ENCODE measurements at regions not wholly inside any gene's neighbourhood (a gene's known extent, or its start where the extent isn't known, plus 50 kb on each side); places are given as distances from the start of the nearest gene placed in this dataset.

GRCh38 chr4:167722487-167722808 lies 369.9 kb upstream of the ANXA10 start:
- no peak overlapping the region for H3K27ac ChIP-seq (replicated peaks)
- DNase-seq, result no peak
- TF ChIP-seq CTCF (IDR thresholded peaks at IDR 0.05; ENCODE audit: borderline replicate concordance), result no peak
- no peaks in the 10 kb centered on the region for H3K27me3 ChIP-seq (ENCODE audit: low read depth)
- intact Hi-C loops (cut with micrococcal nuclease), result no loop called here
- H3K4me3 ChIP-seq, result no peak overlapping the region
- H3K9me3 ChIP-seq (replicated peaks), result no peaks in the 10 kb centered on the region
- H3K36me3 ChIP-seq, result no peaks in the 10 kb centered on the region
- H3K4me1 ChIP-seq, result no peaks in the 10 kb centered on the region

- intact Hi-C loops (cut with micrococcal nuclease), result no loop called here
- no peak for TF ChIP-seq CTCF (IDR thresholded peaks at IDR 0.05; ENCODE audit: borderline replicate concordance)
- H3K27ac ChIP-seq (replicated peaks), result no peak overlapping the region
- DNase-seq, result no peak
- H3K36me3 ChIP-seq, result no peaks in the 10 kb centered on the region
- H3K27me3 ChIP-seq (ENCODE audit: low read depth), result no peaks in the 10 kb centered on the region
- H3K4me1 ChIP-seq, result no peaks in the 10 kb centered on the region
- H3K4me3 ChIP-seq, result no peak overlapping the region
- peaks cover 10% of the 10 kb centered on the region for H3K9me3 ChIP-seq (replicated peaks)
Observed at GRCh38 chr4:167724941-167725340, 367.4 kb upstream of the ANXA10 start.

- no peak for DNase-seq
- intact Hi-C loops (cut with micrococcal nuclease), result no loop called here
- Histone ChIP-seq H3K4me1 (no peaks in the 10 kb centered on the region), H3K27ac (replicated peaks) (no peak overlapping the region), H3K27me3 (ENCODE audit: low read depth) (no peaks in the 10 kb centered on the region), H3K36me3 (no peaks in the 10 kb centered on the region), H3K9me3 (replicated peaks) (peaks cover 38% of the 10 kb centered on the region), H3K4me3 (no peak overlapping the region)
- TF ChIP-seq CTCF (IDR thresholded peaks at IDR 0.05; ENCODE audit: borderline replicate concordance), result no peak
Observed at GRCh38 chr4:167730769-167731168, 361.6 kb upstream of the ANXA10 start.

- Histone ChIP-seq H3K4me3 (no peak overlapping the region), H3K27ac (replicated peaks) (no peak overlapping the region), H3K9me3 (replicated peaks) (no peaks in the 10 kb centered on the region), H3K36me3 (no peaks in the 10 kb centered on the region), H3K27me3 (ENCODE audit: low read depth) (no peaks in the 10 kb centered on the region), H3K4me1 (no peaks in the 10 kb centered on the region)
- DNase-seq, result no peak
- TF ChIP-seq CTCF (IDR thresholded peaks at IDR 0.05; ENCODE audit: borderline replicate concordance), result no peak
- intact Hi-C loops (cut with micrococcal nuclease), result no loop called here
Observed at GRCh38 chr4:167745024-167745687, 347.2 kb upstream of the ANXA10 start.

GRCh38 chr4:167767281-167767680 lies 325.1 kb upstream of the ANXA10 start:
- no peak overlapping the region for H3K4me3 ChIP-seq
- no peak for DNase-seq
- H3K27me3 ChIP-seq (ENCODE audit: low read depth), result no peaks in the 10 kb centered on the region
- no peaks in the 10 kb centered on the region for H3K4me1 ChIP-seq
- intact Hi-C loops (cut with micrococcal nuclease), result no loop called here
- no peak for TF ChIP-seq CTCF (IDR thresholded peaks at IDR 0.05; ENCODE audit: borderline replicate concordance)
- H3K27ac ChIP-seq (replicated peaks), result no peak overlapping the region
- H3K36me3 ChIP-seq, result no peaks in the 10 kb centered on the region
- peaks cover 38% of the 10 kb centered on the region for H3K9me3 ChIP-seq (replicated peaks)
